Hippocampal formation (tissue), 2 donors: ENCODE measurements at regions not wholly inside any gene's neighbourhood (a gene's known extent, or its start where the extent isn't known, plus 50 kb on each side); places are given as distances from the start of the nearest gene placed in this dataset.

Source experiments
- DNase-seq, 2 donors: peaks; one replicate each; lab custom pipeline; 2025; lab: John Stamatoyannopoulos, UW

DNA sequence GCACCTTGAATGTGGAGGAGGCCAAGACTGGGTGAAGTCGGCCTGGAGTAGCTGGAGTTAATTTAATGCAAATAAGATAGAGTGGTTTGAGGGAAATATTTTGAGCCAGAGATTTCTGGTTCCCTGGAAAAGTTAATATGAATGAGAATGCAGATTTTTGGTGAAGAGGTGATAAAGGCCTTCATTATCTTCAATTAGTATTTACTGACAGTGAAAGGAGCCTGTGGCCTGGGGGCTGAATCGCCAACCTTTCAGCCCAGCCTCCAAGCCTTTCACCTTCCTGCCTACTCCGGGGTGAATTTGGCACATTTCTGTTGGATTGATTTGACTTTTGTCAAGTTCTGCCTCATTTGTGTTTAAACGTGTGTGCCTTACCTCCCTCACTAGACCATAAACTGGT lies 147.8 kb downstream of the SOX2 start:
- no peak for DNase-seq

GRCh38 chr3:181860235-181860634 lies 148.5 kb downstream of the SOX2 start:
- no peak for DNase-seq

- no peak for DNase-seq
These were observed 150.8 kb downstream of the SOX2 start for GRCh38 chr3:181862502-181862901.

DNA sequence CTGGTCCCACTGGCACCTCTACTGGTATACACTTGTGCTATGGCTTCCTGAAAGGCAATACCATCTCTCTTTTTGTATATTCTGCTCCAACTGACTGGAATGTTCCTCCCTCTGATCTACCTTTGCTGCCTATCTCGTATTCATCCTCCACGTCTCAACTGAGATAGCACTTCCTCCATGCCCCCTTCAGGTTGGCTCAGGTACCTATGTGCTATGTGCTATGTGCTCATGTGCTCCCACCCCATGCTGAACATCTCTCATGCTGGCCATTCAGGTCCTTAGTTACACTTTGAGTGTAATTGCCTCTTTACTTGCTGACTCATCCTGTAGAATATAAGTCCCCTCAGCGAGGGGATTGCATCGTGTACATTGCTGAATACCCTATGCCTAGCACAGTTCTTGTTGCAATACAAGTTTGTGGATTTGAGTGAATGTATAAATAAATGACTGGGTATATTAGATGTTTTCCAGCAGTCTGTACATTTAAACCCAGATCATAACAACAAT lies 156.9 kb downstream of the SOX2 start:
- DNase-seq, result no peak

GRCh38 chr3:181872887-181873286 lies 161.2 kb downstream of the SOX2 start:
- peak in 1 of 2 donors; percentile 41 for DNase-seq

DNA sequence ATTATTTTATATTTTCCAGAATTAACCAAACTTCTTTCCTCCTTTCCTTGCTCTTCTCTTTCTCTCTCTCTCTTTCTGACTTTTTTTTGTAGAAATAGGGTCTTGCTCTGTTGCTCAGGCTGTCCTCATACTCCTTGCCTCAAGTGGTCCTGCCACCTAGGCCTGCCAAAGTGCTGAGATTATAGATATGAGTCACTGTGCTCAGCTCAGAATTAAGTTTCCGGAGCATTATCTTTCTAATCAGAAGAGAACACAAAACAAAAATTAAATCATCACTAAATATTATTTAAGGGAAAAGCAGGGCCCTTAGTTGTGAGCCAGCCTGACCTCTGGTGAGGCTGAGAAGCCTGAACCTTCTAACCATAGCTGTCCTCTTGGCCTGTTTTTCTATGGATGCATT lies 168.2 kb downstream of the SOX2 start:
- no peak for DNase-seq

DNA sequence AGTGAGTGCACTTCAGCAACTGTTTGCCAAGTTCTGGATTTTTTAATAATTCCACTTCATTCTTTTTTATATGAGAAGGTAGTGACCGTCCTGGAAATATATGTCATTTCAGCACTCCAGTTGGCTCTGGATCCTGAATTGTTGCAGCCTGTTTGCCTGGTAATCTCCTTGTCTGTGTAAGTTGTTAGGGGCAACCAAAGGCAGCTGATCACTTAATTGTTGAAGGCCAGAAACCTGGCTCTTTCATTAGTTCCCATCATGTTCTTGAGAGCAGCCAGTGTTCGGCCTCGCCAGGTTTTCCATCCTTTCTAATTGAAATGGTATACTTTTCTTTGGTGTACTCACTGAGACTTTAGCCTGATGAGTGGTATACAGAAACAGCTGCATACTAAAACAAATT lies 168.6 kb downstream of the SOX2 start:
- DNase-seq, result no peak

GRCh38 chr3:181881749-181882148 lies 170.0 kb downstream of the SOX2 start:
- DNase-seq, result peak in 1 of 2 donors; percentile 24

DNA sequence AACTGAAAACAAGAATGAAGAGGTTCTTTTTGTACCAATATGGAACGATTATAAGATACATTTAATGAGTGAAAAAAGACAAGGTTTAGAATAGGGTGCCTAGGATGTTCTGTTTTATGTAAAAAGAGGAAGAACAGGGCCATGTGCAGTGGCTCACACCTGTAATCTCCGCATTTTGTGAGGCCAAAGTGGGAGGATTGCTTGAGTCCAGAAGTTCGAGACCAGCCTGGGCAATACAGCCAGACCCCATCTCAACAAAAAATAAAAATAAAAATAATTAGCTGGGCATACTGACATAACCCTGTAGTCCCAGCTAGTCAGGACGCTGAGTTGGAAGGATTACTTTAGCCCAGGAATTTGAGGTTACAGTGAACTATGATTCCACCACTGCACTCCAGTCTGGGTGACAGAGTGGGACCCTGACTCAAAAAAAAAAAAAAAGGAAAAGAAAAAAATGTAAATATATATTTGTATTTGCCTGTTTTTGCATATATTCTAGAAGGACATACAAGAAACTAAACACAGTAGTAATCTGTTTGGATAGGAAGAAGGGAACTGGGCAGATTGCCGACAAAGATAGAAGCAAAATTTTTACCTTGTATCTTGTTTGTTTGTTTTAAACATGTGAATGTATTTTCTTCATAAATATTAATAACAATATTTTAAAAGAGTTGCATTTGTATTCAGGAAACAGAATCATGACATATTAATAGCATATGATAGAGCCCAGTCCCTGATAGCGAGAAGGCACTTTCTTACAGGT lies 174.3 kb downstream of the SOX2 start:
- no peak for DNase-seq

- DNase-seq, result no peak
These were observed 175.0 kb downstream of the SOX2 start for GRCh38 chr3:181886676-181887075.

DNA sequence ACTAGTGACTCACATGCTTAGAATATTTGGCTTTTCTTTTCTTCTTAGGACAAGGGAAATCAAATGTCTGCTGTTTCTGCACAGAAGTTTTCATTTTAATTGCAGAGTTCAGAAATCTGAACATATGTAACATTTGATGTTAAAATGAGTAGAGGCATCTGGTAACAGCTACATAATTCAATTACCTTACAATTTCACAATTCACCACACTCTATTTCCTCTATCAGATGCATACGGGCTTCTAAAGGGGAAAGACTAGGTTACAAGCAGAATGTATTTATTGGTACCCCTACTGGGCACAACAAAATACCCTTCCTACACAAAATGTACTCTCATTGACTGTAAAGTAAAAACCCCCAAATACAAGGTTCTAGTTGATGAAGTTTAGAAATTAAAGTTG lies 176.0 kb downstream of the SOX2 start:
- DNase-seq, result no peak

DNA sequence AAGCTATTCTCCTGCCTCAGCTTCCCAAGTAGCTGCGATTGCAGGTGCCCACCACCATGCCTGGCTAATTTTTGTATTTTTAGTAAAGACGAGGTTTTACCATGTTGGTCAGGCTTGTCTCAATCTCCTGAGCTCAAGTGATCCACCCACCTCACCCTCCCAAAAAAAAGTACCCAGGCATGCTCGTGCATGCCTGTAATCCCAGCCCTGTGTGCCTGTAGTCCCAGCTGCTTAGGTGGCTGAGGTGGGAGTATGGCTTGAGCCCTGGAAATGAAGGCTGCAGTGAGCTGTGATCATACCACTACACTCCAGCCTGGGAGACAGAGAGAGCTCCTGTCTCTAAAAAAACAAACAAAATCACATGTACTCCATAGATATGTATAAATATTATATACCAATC lies 176.5 kb downstream of the SOX2 start:
- DNase-seq, result no peak

GRCh38 chr3:181892848-181893247 lies 181.1 kb downstream of the SOX2 start:
- DNase-seq, result no peak

DNA sequence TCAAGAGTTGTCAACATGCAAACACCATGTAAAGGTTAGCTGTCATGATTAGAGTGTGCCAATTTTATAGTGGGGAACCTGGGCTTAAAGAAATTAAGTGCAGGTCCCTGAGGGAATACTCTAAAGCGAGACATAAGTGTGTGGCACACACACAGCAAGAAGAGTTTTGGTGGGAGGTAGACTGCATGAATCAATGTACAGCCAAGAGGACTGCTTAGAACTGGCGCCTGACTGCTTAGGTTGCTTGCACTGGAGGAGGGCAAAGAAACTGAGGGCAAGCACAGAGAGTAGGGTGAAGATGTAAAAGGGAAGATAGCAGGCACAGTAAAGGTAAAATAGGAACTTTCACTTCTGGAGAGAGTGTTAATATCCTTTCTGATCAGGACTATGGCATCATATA lies 184.9 kb downstream of the SOX2 start:
- DNase-seq, result no peak

DNA sequence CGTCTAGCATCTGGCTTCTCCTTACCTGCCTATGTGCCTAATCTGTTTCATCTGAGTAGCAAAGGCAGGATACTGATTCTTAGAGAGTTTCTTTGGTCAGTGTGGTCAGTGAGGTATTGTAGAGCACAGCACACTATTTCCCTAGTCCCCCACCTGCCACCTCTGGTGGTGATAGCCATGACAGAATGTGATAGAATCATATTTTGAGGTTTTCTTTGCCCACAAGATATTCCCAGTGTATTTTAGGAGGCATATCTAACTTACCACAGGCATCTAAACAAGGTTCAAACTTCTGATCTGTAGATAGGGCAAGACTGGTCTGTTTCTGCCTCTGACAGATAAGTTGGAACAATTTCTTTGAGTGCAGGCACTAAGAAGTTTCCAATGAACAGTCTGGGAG lies 188.0 kb downstream of the SOX2 start:
- DNase-seq, result no peak

GRCh38 chr3:181901626-181902025 lies 189.9 kb downstream of the SOX2 start:
- DNase-seq, result no peak

- DNase-seq, result no peak
These were observed 194.6 kb downstream of the SOX2 start for GRCh38 chr3:181906338-181906737.

DNA sequence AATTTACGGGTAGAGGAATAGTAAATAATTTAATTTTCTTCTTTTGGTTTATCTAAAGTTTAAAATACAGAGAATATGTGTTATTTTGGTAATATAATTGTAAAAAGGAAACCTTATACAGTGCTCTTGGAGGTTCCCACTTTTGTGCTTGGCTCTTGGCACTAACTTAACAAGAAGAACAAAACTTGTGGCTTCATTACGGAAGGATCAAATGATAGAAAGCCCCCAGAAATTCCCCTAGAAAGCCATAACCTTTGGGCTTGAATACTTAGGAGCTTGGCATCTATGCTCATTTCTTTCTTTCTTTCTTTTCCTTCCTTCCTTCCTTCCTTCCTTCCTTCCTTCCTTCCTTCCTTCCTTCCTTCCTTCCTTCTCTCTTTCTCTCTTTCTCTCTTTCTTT lies 197.5 kb downstream of the SOX2 start:
- DNase-seq, result no peak

DNA sequence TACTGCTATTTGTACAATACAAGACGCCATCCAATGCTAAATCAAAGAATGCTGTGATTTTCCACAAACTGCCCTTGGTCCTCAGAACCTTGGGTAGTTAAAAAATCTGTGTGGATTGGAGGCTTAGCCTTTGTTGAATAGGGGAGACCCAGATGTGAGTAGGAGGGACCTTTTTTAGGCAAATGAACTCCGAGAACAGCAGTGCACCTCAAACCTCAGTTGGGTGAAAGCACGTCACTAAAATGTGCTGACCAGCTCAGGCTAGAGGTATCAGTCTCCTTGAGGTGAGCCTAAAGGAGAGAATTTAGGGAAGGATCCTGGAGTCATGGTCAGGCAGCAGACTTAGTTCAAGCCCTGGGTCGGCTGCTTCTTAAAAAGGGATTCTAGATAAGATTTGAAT lies 200.7 kb downstream of the SOX2 start:
- no peak for DNase-seq

- no peak for DNase-seq
These were observed 201.5 kb downstream of the SOX2 start for GRCh38 chr3:181913254-181913653.

DNA sequence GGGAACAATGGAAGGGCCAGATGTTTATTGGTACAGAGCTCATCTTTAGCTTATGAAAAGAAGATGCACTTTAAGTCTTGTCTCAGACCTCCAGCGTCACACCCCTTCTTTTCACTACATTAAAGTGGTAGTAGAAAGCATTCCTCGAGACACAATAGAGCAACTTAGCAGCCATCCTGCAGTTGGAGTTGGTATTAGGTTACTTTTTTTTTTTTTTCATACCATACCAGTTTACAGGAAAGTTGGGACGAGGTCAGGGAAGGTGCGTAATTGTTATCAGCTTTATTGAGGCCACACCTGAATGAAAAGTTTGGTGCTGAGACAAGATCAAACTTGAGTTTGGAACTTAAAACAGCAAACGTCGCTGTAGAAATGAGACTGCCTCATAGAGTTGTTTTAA lies 203.8 kb downstream of the SOX2 start:
- DNase-seq, result no peak

DNA sequence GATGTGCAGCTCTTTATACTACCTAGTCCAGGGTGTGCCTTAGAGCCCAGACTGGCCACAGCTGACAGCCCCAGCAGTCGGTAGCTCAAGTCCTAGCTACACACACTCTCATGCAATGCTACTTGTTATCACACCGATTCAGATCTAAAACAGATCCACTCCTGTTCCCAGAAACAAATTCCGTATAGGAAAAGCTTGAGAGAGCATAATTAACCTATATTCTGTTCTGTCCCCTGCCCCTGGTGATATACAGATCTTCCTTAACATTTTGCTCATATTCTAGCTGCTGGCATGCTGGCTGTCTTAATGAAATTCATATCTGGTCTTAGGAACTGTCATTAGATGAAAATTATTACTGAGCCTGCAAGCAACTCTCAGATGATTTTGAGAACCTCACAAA lies 204.3 kb downstream of the SOX2 start:
- no peak for DNase-seq

DNA sequence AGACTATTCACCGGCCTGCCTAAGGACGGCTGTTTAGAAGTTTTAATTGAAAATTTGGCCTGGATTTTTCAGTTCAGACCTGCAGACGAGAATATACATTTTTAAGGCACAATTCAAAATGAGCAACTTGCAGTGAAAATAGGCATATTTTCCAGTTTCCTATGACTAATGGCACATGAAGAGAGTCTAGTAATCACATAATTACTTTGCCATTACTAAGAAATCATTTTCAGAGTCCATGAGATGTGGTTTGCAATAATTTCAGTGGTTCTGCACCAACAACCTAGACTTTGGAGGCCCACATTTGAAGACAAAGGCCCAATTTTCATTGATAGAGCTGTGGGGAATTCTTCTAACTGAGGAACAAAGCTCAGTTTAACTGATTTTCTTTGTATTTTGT lies 205.3 kb downstream of the SOX2 start:
- no peak for DNase-seq

DNA sequence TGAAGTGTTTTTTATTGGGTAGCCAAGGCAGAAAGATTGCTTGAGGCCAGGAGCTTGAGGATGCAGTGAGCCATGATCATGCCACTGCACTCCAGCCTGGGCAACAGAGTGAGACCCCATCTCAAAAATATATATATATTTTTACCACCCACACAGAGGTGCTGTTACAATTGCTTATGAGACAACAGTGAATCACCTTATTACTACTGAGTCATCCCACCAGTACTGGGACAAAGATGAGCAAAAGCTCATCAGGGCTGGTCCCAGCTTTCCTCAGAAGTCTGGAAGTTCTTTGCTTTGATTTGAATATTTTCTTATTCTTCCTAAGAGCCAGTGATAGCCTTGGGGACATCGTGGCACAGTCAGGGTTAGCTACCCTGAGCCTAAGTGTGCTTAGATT lies 207.7 kb downstream of the SOX2 start:
- DNase-seq, result no peak
